Heart right ventricle (tissue), 16 donors: ENCODE measurements at regions not wholly inside any gene's neighbourhood (a gene's known extent, or its start where the extent isn't known, plus 50 kb on each side); places are given as distances from the start of the nearest gene placed in this dataset.

ENCODE experiments used
- ATAC-seq, 8 donors: fragments of 200-7000 bp; cut with Tn5 transposase; one replicate each; pipeline ENCODE4 v1.9.1; 2020; ENCODE audit warnings: mild to moderate bottlenecking in 8 of 8, moderate library complexity in 8 of 8, moderate number of reproducible peaks in 1 of 8
- DNase-seq, 2 donors: peaks; one replicate each; pipeline ENCODE4 v3.0.0-alpha.2; 2020
- H3K27ac ChIP-seq, 10 donors: fragments of 200-600 bp; sonication (generic) in 2 of 10; one replicate each; pipeline versions ENCODE4 v1.5.0 to v1.8.0; 2020 to 2022; ENCODE audit warnings: mild to moderate bottlenecking in 3 of 10
- H3K27me3 ChIP-seq, 7 donors: fragments of 200-600 bp; one replicate each; pipeline ENCODE4 v1.8.0; 2021 to 2022; ENCODE audit warnings: mild to moderate bottlenecking in 2 of 7
- H3K36me3 ChIP-seq, 9 donors: fragments of 200-600 bp; sonication (generic) in 1 of 9; one replicate each; pipeline versions ENCODE4 v1.5.0 to v1.8.0; 2020 to 2022; ENCODE audit warnings: mild to moderate bottlenecking in 2 of 9
- H3K4me1 ChIP-seq, 9 donors: fragments of 200-600 bp; sonication (generic) in 1 of 9; one replicate each; pipeline versions ENCODE4 v1.5.0 to v1.8.0; 2020 to 2022; ENCODE audit warnings: mild to moderate bottlenecking in 4 of 9
- H3K4me3 ChIP-seq, 10 donors: fragments of 200-600 bp; sonication (generic) in 2 of 10; one replicate each; pipeline versions ENCODE4 v1.5.0 to v1.8.0; 2020 to 2022; ENCODE audit warnings: mild to moderate bottlenecking in 7 of 10, moderate library complexity in 2 of 10
- H3K9me3 ChIP-seq, 11 donors: fragments of 200-600 bp in 10 of 11; sonication (generic) in 2 of 11; one replicate each; pipeline versions ENCODE4 v1.5.0 to v1.8.0; 2013 to 2022; ENCODE audit warnings: mild to moderate bottlenecking in 2 of 11, control low read depth in 1 of 11, moderate library complexity in 1 of 11
- WGBS, 2 donors: extraction: QIAGEN DNeasy Blood & Tissue Kit; methylation state at CpG; one replicate each; pipeline ENCODE4 v1.1.7; 2013; ENCODE audit warnings: inconsistent platforms in 1 of 2; 5-methylcytosine and 5-hydroxymethylcytosine counted together
- intact Hi-C, 10 donors: fragments of 100-400 bp; cut with DNase I; formaldehyde crosslinking; loops; one replicate each; pipeline versions ENCODE4 v1.11.1 to v1.14.2; 2022
- TF ChIP-seq, protein P1 (sequence below), 9 donors: fragments of 200-600 bp; sonication (generic) in 2 of 9; IDR thresholded peaks; one replicate each; pipeline versions ENCODE4 v1.5.0 to v1.8.0; 2021 to 2022; ENCODE audit warnings: antibody characterized with exemption in 9 of 9, mild to moderate bottlenecking in 5 of 9, moderate library complexity in 1 of 9
- donor health status: Arrhythmogenic right ventricular cardiomyopathy.
- donor health status: ischemic (EF 13 %, LVEDD 7.1; RV severe dilation, severe dysfunction).
- donor health status: healthy with polysubstance abuse.
- donor health status: DM: no; HTN: yes; CAD: no.
- donor health status: DM: no; HTN: no; CAD: no.
- donor health status: ischemic (EF 25% LVEDD 6.9; RV normal size, moderate dysfunction).
- donor health status: ischemic (EF 25% LVEDD 5.7; RV mildly dilated, moderate dysfunction).
- donor health status: healthy.
- donor health status: DM: yes; HTN: yes; CAD: no.
- donor health status: Ischemic cardiomyopathy.
- donor health status: ischemic (EF 35%, LVEDD 5.7; RV mildly dilated, moderate dysfunction).
- donor health status: nonischemic (EF 11% LVEDD 7.7; RV severe dilation, severe dysfunction).
- donor health status: DM: yes; HTN: yes; CAD: no.
- donor health status: PGD.
- donor health status: ischemic (EF 29% LVEDD 5.4; RV normal size, mild dysfunction).
- donor health status: nonischemic (EF 23%, LVEDD 6.1; RV moderate dilation, normal function).

DNA sequence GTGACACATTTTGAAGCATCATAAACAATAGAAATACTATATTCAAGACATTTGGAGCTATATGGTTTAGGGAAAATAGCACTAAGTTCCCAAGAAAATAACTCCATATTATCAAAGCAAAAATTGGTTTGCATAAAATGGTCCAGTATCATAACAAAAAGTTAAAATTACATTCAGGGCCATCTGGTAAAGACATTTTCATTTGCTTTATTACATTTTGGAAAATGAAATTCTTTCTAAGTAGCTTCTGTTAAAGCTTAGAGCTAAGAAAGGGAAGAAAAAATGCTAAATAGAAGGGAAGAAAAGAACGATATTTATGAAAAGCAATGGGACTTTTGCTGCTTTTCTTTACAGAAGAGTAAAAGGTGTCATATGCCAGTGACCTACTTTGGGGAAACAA is 155.4 kb upstream of the GOT2 start:
- DNase-seq, result no peak
- WGBS, 2 donors, result 85 to 97% methylated on average over 1 of the region's 1 CpG
- Histone ChIP-seq H3K4me3 (no peak overlapping the region), H3K27ac (no peak overlapping the region), H3K4me1 (no peaks in the 10 kb centered on the region), H3K27me3 (no peaks in the 10 kb centered on the region), H3K9me3 (no peaks in the 10 kb centered on the region), H3K36me3 (no peaks in the 10 kb centered on the region)
- TF ChIP-seq, protein P1, sequence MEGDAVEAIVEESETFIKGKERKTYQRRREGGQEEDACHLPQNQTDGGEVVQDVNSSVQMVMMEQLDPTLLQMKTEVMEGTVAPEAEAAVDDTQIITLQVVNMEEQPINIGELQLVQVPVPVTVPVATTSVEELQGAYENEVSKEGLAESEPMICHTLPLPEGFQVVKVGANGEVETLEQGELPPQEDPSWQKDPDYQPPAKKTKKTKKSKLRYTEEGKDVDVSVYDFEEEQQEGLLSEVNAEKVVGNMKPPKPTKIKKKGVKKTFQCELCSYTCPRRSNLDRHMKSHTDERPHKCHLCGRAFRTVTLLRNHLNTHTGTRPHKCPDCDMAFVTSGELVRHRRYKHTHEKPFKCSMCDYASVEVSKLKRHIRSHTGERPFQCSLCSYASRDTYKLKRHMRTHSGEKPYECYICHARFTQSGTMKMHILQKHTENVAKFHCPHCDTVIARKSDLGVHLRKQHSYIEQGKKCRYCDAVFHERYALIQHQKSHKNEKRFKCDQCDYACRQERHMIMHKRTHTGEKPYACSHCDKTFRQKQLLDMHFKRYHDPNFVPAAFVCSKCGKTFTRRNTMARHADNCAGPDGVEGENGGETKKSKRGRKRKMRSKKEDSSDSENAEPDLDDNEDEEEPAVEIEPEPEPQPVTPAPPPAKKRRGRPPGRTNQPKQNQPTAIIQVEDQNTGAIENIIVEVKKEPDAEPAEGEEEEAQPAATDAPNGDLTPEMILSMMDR (IDR thresholded peaks at IDR 0.05), result no peak
- intact Hi-C loops, result no loop called here
- no peak for ATAC-seq

DNA sequence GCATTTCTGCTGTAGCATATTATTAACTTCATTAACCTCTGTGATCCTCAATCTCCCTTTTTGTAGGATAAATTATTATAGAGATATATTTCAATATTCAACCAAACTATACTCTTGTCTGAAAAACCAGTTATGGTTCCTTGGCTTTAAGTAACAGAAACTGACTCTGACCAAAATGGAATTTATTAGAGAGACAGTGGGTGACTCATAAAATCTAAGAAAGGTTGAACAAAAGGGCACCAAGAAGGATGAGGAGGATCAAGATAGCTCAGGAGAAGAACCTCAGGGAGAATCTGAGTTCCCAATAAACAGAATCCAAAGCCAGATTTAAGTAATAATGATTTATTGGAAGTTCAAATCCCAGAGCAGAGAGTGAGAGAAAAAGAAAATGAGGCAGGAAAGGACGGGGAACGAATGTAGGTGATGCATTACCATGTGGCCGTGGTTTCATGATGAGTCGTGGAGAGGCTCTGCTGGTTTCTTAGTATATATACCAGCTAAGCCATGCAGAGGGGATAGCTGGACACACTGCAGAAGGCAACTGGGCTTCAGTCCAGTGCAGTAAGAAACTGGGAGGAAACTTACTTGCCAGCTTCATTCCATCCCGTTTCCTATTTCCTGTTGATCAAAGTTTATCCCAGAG is 151.5 kb upstream of the GOT2 start:
- intact Hi-C loops, result no loop called here
- 78 to 79% methylated on average over 5 of the region's 5 CpGs for WGBS, 2 donors
- ATAC-seq (no peak), DNase-seq (no peak)
- Histone ChIP-seq H3K9me3 (no peaks in the 10 kb centered on the region), H3K4me1 (peaks cover 0 to 7% (median 0%) of the 10 kb centered on the region in 9 donors), H3K27me3 (no peaks in the 10 kb centered on the region), H3K36me3 (no peaks in the 10 kb centered on the region), H3K4me3 (no peak overlapping the region), H3K27ac (no peak overlapping the region)
- TF ChIP-seq, protein P1 (IDR thresholded peaks at IDR 0.05), result no peak

DNA sequence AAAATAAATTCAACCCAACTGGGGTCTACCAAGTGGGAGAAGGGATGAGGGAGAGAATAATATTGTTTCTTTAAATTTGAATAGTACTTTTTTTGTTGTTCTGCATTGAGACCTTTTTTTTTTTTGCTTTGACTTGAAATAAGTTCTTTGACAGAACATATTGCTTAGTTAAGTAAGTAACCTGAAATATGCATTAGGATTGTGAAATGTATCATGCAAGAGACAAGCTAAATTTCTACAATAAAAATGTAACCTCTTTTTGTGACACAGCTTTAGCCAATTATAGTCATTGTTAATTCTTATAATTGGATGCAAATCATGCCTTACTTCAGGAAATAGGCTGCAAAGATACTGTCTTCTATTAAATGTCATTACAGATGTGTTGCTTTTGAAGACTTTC is 150.0 kb upstream of the GOT2 start:
- DNase-seq (no peak), ATAC-seq (no peak)
- H3K4me3 ChIP-seq, result no peak overlapping the region
- peaks cover 0 to under 1% (median 0%) of the 10 kb centered on the region in 11 donors for H3K9me3 ChIP-seq
- no peak overlapping the region for H3K27ac ChIP-seq
- peaks cover 0 to 7% (median 0%) of the 10 kb centered on the region in 9 donors for H3K4me1 ChIP-seq
- intact Hi-C loops, result no loop called here
- H3K36me3 ChIP-seq, result no peaks in the 10 kb centered on the region
- TF ChIP-seq, protein P1 (IDR thresholded peaks at IDR 0.05), result no peak
- H3K27me3 ChIP-seq, result no peaks in the 10 kb centered on the region

DNA sequence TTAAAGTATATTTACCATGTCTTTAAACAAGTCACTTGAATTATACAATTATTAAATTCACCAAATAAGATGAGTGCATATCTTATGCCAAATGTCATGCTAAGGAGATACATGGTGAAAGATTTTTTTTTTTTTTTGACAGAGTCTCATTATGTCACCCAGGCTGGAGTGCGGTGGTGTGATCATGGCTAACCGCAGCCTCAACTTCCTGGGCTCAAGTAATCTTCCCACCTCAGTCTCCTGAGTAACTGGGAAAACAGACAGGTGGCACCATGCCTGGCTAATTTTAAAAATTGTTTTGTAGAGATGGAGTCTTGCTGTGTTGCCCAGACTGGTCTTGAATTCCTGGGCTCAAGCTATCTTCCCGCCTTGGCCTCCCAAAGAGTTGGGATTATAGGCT is 149.0 kb upstream of the GOT2 start:
- Histone ChIP-seq H3K4me1 (peaks cover 0 to 7% (median 0%) of the 10 kb centered on the region in 9 donors), H3K4me3 (no peak overlapping the region), H3K9me3 (peaks cover 0 to 11% (median 0%) of the 10 kb centered on the region in 11 donors), H3K36me3 (no peaks in the 10 kb centered on the region), H3K27ac (no peak overlapping the region), H3K27me3 (no peaks in the 10 kb centered on the region)
- ATAC-seq, result no peak
- 80 to 87% methylated on average over 3 of the region's 3 CpGs for WGBS, 2 donors
- TF ChIP-seq, protein P1 (IDR thresholded peaks at IDR 0.05), result no peak
- intact Hi-C loops, result no loop called here
- no peak for DNase-seq
